Heart left ventricle (tissue), 16 donors: ENCODE measurements at regions not wholly inside any gene's neighbourhood (a gene's known extent, or its start where the extent isn't known, plus 50 kb on each side); places are given as distances from the start of the nearest gene placed in this dataset.

ENCODE experiments used
- ATAC-seq, 4 donors: fragments of 200-7000 bp; cut with Tn5 transposase; one replicate each; pipeline ENCODE4 v1.9.1; 2020 to 2022; ENCODE audit warnings: moderate library complexity in 4 of 4, mild to moderate bottlenecking in 3 of 4, moderate number of reproducible peaks in 1 of 4
- DNase-seq, 5 donors: peaks; one replicate each; pipeline ENCODE4 v3.0.0-alpha.2; 2020
- H3K27ac ChIP-seq, 12 donors: fragments of 200-600 bp; sonication (generic) in 4 of 12; one replicate each; pipeline versions ENCODE4 v1.5.0 to v1.8.0; 2016 to 2022; ENCODE audit warnings: mild to moderate bottlenecking in 2 of 12
- H3K27me3 ChIP-seq, 9 donors: fragments of 200-600 bp; sonication (generic) in 2 of 9; one replicate each; pipeline versions ENCODE4 v1.5.1 to v1.8.0; 2016 to 2022; ENCODE audit warnings: mild to moderate bottlenecking in 3 of 9
- H3K36me3 ChIP-seq, 9 donors: fragments of 200-600 bp; sonication (generic) in 2 of 9; one replicate each; pipeline versions ENCODE4 v1.5.0 to v1.8.0; 2018 to 2022; ENCODE audit warnings: mild to moderate bottlenecking in 2 of 9
- H3K4me1 ChIP-seq, 12 donors: fragments of 200-600 bp; sonication (generic) in 4 of 12; one replicate each; pipeline versions ENCODE4 v1.5.0 to v1.8.0; 2016 to 2022; ENCODE audit warnings: mild to moderate bottlenecking in 3 of 12
- H3K4me3 ChIP-seq, 12 donors: fragments of 200-600 bp; sonication (generic) in 4 of 12; one replicate each; pipeline versions ENCODE4 v1.5.0 to v1.8.0; 2017 to 2022; ENCODE audit warnings: mild to moderate bottlenecking in 9 of 12, moderate library complexity in 4 of 12
- H3K9me3 ChIP-seq, 12 donors: fragments of 200-600 bp; sonication (generic) in 4 of 12; one replicate each; pipeline versions ENCODE4 v1.5.0 to v1.8.0; 2016 to 2022; ENCODE audit warnings: mild to moderate bottlenecking in 1 of 12
- POLR2A ChIP-seq, 2 donors: fragments of 450-650 bp; IDR thresholded peaks; one replicate each; pipeline ENCODE4 v1.6.1; 2017; ENCODE audit warnings: antibody characterized with exemption in 2 of 2, mild to moderate bottlenecking in 2 of 2, moderate library complexity in 2 of 2
- WGBS, 4 donors: extraction: QIAGEN DNeasy Blood & Tissue Kit in 2 of 4; methylation state at CpG; one replicate each; pipeline versions ENCODE4 v1.1.5 to v1.1.7; 2013 to 2018; 5-methylcytosine and 5-hydroxymethylcytosine counted together
- intact Hi-C, 10 donors: fragments of 100-400 bp; cut with DNase I; formaldehyde crosslinking; loops; one replicate each; pipeline versions ENCODE4 v1.11.1 to v1.14.2; 2022
- TF ChIP-seq, protein P1 (sequence below), 12 donors: fragments of 200-600 bp; sonication (generic) in 4 of 12; IDR thresholded peaks; one replicate each; pipeline versions ENCODE4 v1.5.0 to v1.8.0; 2018 to 2022; ENCODE audit warnings: antibody characterized with exemption in 12 of 12, mild to moderate bottlenecking in 5 of 12
- donor health status: ischemic (EF 13 %, LVEDD 7.1; RV severe dilation, severe dysfunction).
- donor health status: healthy with polysubstance abuse.
- donor health status: DM: no; HTN: yes; CAD: no.
- donor health status: DM: no; HTN: no; CAD: no.
- donor health status: ischemic (EF 25% LVEDD 6.9; RV normal size, moderate dysfunction).
- donor health status: ischemic (EF 25% LVEDD 5.7; RV mildly dilated, moderate dysfunction).
- donor health status: healthy.
- donor health status: DM: yes; HTN: yes; CAD: no.
- donor health status: ischemic (EF 35%, LVEDD 5.7; RV mildly dilated, moderate dysfunction).
- donor health status: nonischemic (EF 11% LVEDD 7.7; RV severe dilation, severe dysfunction).
- donor health status: DM: yes; HTN: yes; CAD: no.
- donor health status: PGD.
- donor health status: ischemic (EF 29% LVEDD 5.4; RV normal size, mild dysfunction).
- donor health status: nonischemic (EF 23%, LVEDD 6.1; RV moderate dilation, normal function).

DNA sequence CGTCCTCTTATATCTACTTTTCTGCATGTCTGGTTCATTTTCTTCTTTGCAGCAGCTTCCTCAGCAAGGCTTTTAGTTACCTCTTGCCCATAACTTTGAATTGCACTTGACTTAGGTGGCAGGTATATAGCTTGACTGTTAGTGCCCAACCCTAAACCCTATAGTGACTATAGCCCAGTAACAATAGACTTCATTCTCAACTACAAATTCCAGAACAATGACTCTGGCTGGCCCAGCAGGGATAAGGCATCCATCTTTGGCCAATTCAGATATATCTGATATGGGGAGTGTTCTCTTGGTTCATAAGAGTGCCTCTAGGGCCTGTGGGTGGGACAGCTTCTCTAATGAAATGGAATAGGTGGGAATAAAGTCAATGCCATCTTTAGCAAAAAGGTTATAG lies 246.2 kb downstream of the DMRT2 start:
- TF ChIP-seq, protein P1, sequence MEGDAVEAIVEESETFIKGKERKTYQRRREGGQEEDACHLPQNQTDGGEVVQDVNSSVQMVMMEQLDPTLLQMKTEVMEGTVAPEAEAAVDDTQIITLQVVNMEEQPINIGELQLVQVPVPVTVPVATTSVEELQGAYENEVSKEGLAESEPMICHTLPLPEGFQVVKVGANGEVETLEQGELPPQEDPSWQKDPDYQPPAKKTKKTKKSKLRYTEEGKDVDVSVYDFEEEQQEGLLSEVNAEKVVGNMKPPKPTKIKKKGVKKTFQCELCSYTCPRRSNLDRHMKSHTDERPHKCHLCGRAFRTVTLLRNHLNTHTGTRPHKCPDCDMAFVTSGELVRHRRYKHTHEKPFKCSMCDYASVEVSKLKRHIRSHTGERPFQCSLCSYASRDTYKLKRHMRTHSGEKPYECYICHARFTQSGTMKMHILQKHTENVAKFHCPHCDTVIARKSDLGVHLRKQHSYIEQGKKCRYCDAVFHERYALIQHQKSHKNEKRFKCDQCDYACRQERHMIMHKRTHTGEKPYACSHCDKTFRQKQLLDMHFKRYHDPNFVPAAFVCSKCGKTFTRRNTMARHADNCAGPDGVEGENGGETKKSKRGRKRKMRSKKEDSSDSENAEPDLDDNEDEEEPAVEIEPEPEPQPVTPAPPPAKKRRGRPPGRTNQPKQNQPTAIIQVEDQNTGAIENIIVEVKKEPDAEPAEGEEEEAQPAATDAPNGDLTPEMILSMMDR (IDR thresholded peaks at IDR 0.05), result no peak
- DNase-seq, result no peak
- no peak overlapping the region for H3K4me3 ChIP-seq
- no peak overlapping the region for H3K27ac ChIP-seq
- H3K9me3 ChIP-seq, result no peaks in the 10 kb centered on the region
- 72 to 76% (median 74%) methylated on average over 1 of the region's 1 CpG for WGBS, 4 donors
- ATAC-seq, result no peak
- no peaks in the 10 kb centered on the region for H3K27me3 ChIP-seq
- intact Hi-C loops, result no loop called here
- H3K4me1 ChIP-seq, result peaks cover 0 to 4% (median 0%) of the 10 kb centered on the region in 12 donors
- no peaks in the 10 kb centered on the region for H3K36me3 ChIP-seq

DNA sequence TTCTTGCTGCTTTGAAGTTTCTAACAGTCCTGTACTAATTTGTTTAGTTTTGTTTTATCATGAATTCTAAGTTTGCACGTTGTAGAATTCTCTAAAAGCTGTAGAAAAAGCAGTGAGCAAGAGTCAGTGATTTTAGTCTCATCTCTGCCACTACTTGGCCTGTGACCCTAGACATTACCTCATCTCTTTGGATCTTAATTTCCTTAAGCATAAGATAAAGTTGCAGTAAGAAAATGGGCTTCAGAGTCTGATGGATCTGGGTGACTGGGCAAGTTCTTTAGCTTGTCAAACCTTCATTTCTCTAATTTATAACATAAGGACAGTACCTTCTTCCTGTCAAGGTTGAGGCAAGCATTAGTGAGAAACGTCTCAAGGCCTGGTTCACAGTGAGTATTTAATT lies 247.9 kb downstream of the DMRT2 start:
- H3K36me3 ChIP-seq, result no peaks in the 10 kb centered on the region
- no peak for TF ChIP-seq POLR2A (IDR thresholded peaks at IDR 0.05)
- TF ChIP-seq, protein P1 (IDR thresholded peaks at IDR 0.05), result no peak
- H3K27ac ChIP-seq, result no peak overlapping the region
- intact Hi-C loops, result no loop called here
- no peak for DNase-seq
- ATAC-seq, result peak in 1 of 4 donors; percentile 71
- H3K4me3 ChIP-seq, result no peak overlapping the region
- no peaks in the 10 kb centered on the region for H3K27me3 ChIP-seq
- WGBS, 4 donors, result 18 to 28% (median 22%) methylated on average over 2 of the region's 2 CpGs
- no peaks in the 10 kb centered on the region for H3K9me3 ChIP-seq
- H3K4me1 ChIP-seq, result peaks cover 0 to 4% (median 0%) of the 10 kb centered on the region in 12 donors

DNA sequence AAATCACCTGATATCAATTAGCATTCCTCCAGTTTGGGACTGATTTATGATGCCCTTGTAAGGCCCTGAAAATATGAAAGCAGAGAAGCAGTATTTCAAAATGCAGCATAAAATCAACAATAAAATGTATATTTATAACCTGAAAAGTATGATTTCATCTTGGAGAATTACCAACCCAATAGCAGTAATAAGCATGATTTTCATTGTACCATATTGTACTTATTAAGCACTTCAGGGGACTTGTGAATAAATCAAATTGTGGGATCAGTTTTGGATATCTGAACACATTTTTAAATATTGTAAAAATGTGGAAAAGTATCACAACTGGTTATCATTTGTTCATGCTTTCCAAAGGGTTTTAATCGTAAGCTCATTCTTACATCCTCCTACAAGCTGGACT lies 250.8 kb downstream of the DMRT2 start:
- H3K9me3 ChIP-seq, result no peaks in the 10 kb centered on the region
- no peak overlapping the region for H3K27ac ChIP-seq
- intact Hi-C loops, result no loop called here
- no peak for ATAC-seq
- H3K4me3 ChIP-seq, result no peak overlapping the region
- H3K27me3 ChIP-seq, result no peaks in the 10 kb centered on the region
- H3K36me3 ChIP-seq, result no peaks in the 10 kb centered on the region
- H3K4me1 ChIP-seq, result peaks cover 0 to 4% (median 0%) of the 10 kb centered on the region in 12 donors
- DNase-seq, result no peak
- 0% methylated on average over 1 of the region's 1 CpG for WGBS, 4 donors
- TF ChIP-seq POLR2A (IDR thresholded peaks at IDR 0.05), result no peak
- TF ChIP-seq, protein P1 (IDR thresholded peaks at IDR 0.05), result no peak

DNA sequence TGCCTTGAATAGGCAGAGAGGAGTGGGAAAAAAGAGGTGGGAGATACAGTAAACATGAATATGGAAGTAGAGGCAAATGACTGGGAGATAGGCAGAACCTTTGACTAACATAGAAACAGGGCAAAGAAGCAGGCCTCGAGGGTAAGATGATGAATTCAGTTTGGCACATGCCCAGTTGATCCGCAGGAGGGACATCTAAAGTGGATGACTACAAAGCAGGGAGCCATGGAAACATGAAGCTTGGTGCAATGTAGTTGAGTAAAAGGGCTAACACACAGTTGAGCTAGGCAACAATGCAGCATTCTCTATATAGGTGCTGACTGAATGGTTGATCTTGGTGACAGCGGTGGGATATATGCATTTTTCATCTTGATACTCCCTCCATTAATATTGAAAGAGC lies 253.8 kb downstream of the DMRT2 start:
- 54 to 78% (median 66%) methylated on average over 3 of the region's 3 CpGs for WGBS, 4 donors

More for the DNA sequence above, 253.8 kb downstream of the DMRT2 start:
- TF ChIP-seq, protein P1 (IDR thresholded peaks at IDR 0.05), result no peak
- no peak for TF ChIP-seq POLR2A (IDR thresholded peaks at IDR 0.05)
- H3K9me3 ChIP-seq, result no peaks in the 10 kb centered on the region
- DNase-seq (no peak), ATAC-seq (no peak)
- no peak overlapping the region for H3K27ac ChIP-seq
- intact Hi-C loops, result no loop called here
- H3K36me3 ChIP-seq, result no peaks in the 10 kb centered on the region
- H3K4me1 ChIP-seq, result no peaks in the 10 kb centered on the region
- no peak overlapping the region for H3K4me3 ChIP-seq
- no peaks in the 10 kb centered on the region for H3K27me3 ChIP-seq
